K562 (cell line): ENCODE measurements at regions not wholly inside any gene's neighbourhood (a gene's known extent, or its start where the extent isn't known, plus 50 kb on each side); places are given as distances from the start of the nearest gene placed in this dataset.

Source experiments
- ATAC-seq: fragments of 200-7000 bp; cut with Tn5 transposase; 3 replicates; pipeline ENCODE4 v1.9.1; 2020; ENCODE audit warnings: moderate library complexity
- BruUV-seq: library from RNA; stranded (reverse); fragments of 400-500 nt; replicated peaks from 2 replicates; lab custom pipeline; 2021; lab: Mats Ljungman, UMichigan
- CTCF ChIA-PET: fragments of 300-600 bp; formaldehyde crosslinking; extraction: SDS; loops from one replicate; lab custom pipeline; 2021; ENCODE audit warnings: low intra/inter-chr PET ratio; lab: Yijun Ruan, JAX
- POLR2A ChIA-PET: fragments of 300-600, 350-650 bp; sonication (Branson Sonifier 250); formaldehyde crosslinking; extraction: SDS; loops from one replicate; lab custom pipeline; 2021; ENCODE audit warnings: antibody characterized with exemption, inconsistent platforms; lab: Yijun Ruan, JAX
- DNase-seq, 4 experiments: peaks; one replicate each; pipeline versions ENCODE4 v3.0.0 to v3.0.0-alpha.2; 2011 to 2018; ENCODE audit warnings: low spot score in 3 of 4, mixed read lengths in 3 of 4; ENCODE audit errors: extremely low read depth in 1 of 4
- FAIRE-seq: peaks from 2 replicates; lab custom pipeline; 2011; peaks lifted over from hg19 to GRCh38; lab: Jason Lieb, UNC
- H2AFZ ChIP-seq: 2 replicates; pipeline ENCODE4 v1.6.0; 2011; ENCODE audit warnings: low read depth, low read length, control low read depth, inconsistent platforms
- H3K27ac ChIP-seq: fragments of 200-600 bp; 3 replicates; pipeline ENCODE4 v1.8.0; 2011; ENCODE audit warnings: low read depth, mild to moderate bottlenecking, control low read depth, inconsistent platforms, low read length, moderate library complexity, mixed read lengths; ENCODE audit errors: extremely low read depth
- H3K27me3 ChIP-seq, 2 experiments: fragments of 300-600 bp in 1 of 2; 2 replicates in 1 of 2; 3 replicates in 1 of 2; pipeline versions ENCODE4 v1.6.0 to v1.8.0; 2011; ENCODE audit warnings: inconsistent platforms in 2 of 2, low read length in 2 of 2, mild to moderate bottlenecking in 1 of 2, mixed read lengths in 1 of 2, moderate library complexity in 1 of 2; ENCODE audit not compliant: control insufficient read depth in 2 of 2, insufficient read depth in 2 of 2
- H3K36me3 ChIP-seq: fragments of 300-600 bp; 3 replicates; pipeline ENCODE4 v1.8.0; 2011; ENCODE audit warnings: mild to moderate bottlenecking, low read length, inconsistent platforms; ENCODE audit not compliant: control insufficient read depth, insufficient read depth
- H3K4me1 ChIP-seq, 2 experiments: fragments of 200-600 bp in 1 of 2; replicated peaks in 1 of 2; 2 replicates in 1 of 2; 3 replicates in 1 of 2; pipeline versions ENCODE4 v1.5.1 to v1.8.0; 2011; ENCODE audit warnings: inconsistent platforms in 2 of 2, low read length in 2 of 2, mild to moderate bottlenecking in 1 of 2, mixed read lengths in 1 of 2, moderate library complexity in 1 of 2; ENCODE audit not compliant: control insufficient read depth in 2 of 2, insufficient read depth in 2 of 2
- H3K4me2 ChIP-seq: 2 replicates; pipeline ENCODE4 v1.6.1; 2011; ENCODE audit warnings: low read length, control low read depth, inconsistent platforms, mixed read lengths; ENCODE audit not compliant: insufficient read depth
- H3K4me3 ChIP-seq: fragments of 200-600 bp; sonication (generic), shearing (Covaris generic); 2 replicates; pipeline ENCODE4 v1.5.1; 2016; ENCODE audit warnings: control low read depth, inconsistent platforms
- H3K79me2 ChIP-seq: fragments of 200-600 bp; 3 replicates; pipeline ENCODE4 v1.8.0; 2011; ENCODE audit warnings: low read length, inconsistent platforms; ENCODE audit not compliant: control insufficient read depth, insufficient read depth
- H3K9ac ChIP-seq, 2 experiments: 2 replicates each; pipeline versions ENCODE4 v1.6.0 to v1.6.1; 2011; ENCODE audit warnings: low read depth in 2 of 2, low read length in 2 of 2, control low read depth in 1 of 2, inconsistent platforms in 1 of 2, mild to moderate bottlenecking in 1 of 2, mixed read lengths in 1 of 2; ENCODE audit not compliant: insufficient read depth in 1 of 2
- H3K9me1 ChIP-seq: one replicate; pipeline ENCODE4 v1.6.0; 2011; ENCODE audit warnings: inconsistent platforms, mild to moderate bottlenecking, low read length, moderate library complexity; ENCODE audit not compliant: control insufficient read depth, insufficient read depth
- H3K9me3 ChIP-seq: replicated peaks from 2 replicates; pipeline ENCODE4 v1.5.1; 2011; ENCODE audit warnings: low read depth, low read length, inconsistent platforms; ENCODE audit not compliant: control insufficient read depth, insufficient read depth
- H4K20me1 ChIP-seq: replicated peaks from 2 replicates; pipeline ENCODE4 v1.6.1; 2011; ENCODE audit warnings: low read length, inconsistent platforms, mixed read lengths; ENCODE audit not compliant: control insufficient read depth, insufficient read depth
- CLOCK ChIP-seq: fragments of 250-450 bp; sonication (Bioruptor Pico); IDR thresholded peaks from 2 replicates; pipeline ENCODE4 v1.4.0; 2020; ENCODE audit warnings: mild to moderate bottlenecking, moderate library complexity, borderline replicate concordance
- HDAC2 ChIP-seq: fragments of 450-650 bp; IDR thresholded peaks from 2 replicates; pipeline ENCODE4 v1.6.1; 2016; ENCODE audit warnings: mild to moderate bottlenecking
- MLX ChIP-seq, 2 experiments: fragments of 450-650 bp in 1 of 2; sonication (generic) in 1 of 2; formaldehyde crosslinking; conservative IDR thresholded peaks; 2 replicates each; pipeline versions ENCODE4 v1.4.0 to v1.8.1; 2020 to 2022; ENCODE audit warnings: mild to moderate bottlenecking in 1 of 2, missing genetic modification reagents in 1 of 2
- MXI1 ChIP-seq: IDR thresholded peaks from 2 replicates; pipeline ENCODE4 v1.6.1; 2011; ENCODE audit warnings: low read depth, mild to moderate bottlenecking, improper control_type of control experiment, low read length
- SRSF3 ChIP-seq: fragments of 200-400 bp; formaldehyde crosslinking; IDR thresholded peaks from 2 replicates; pipeline ENCODE4 v1.6.1; 2016; ENCODE audit warnings: mild to moderate bottlenecking, low read length, moderate library complexity; ENCODE audit not compliant: insufficient read depth
- SRSF7 ChIP-seq: fragments of 200-400 bp; formaldehyde crosslinking; optimal IDR thresholded peaks from 2 replicates; pipeline ENCODE3; 2017; ENCODE audit warnings: mild to moderate bottlenecking, low read depth, low read length
- U2AF2 ChIP-seq: fragments of 200-400 bp; formaldehyde crosslinking; optimal IDR thresholded peaks from 2 replicates; pipeline ENCODE3; 2017; ENCODE audit warnings: low read depth, mild to moderate bottlenecking, low read length
- WGBS: fragments of 100-300 bp; shearing (Covaris generic); methylation state at CpG from one replicate; pipeline ENCODE4 v1.1.6; 2016; ENCODE audit warnings: low coverage, mixed read lengths; ENCODE audit not compliant: insufficient coverage; ENCODE audit errors: missing lambda C conversion rate; 5-methylcytosine and 5-hydroxymethylcytosine counted together
- in situ Hi-C: fragments of 300-500 bp; cut with MboI; formaldehyde crosslinking; loops from 4 replicates; pipeline ENCODE4 v1.15.0; 2018; ENCODE audit warnings: inconsistent platforms, mixed read lengths
- intact Hi-C: fragments of 100-400 bp; cut with micrococcal nuclease; formaldehyde crosslinking; loops from 2 replicates; pipeline ENCODE4 v1.14.2; 2022

- peaks cover 15 to 40% of the 10 kb centered on the region in 2 experiments; a peak in 4 of 5 replicates for H3K27me3 ChIP-seq
- no peaks in the 10 kb centered on the region for H3K9me3 ChIP-seq
- no peaks in the 10 kb centered on the region for H3K79me2 ChIP-seq
- H3K4me2 ChIP-seq = no peak overlapping the region
- CTCF ChIA-PET = no interaction called here
- no peaks in the 10 kb centered on the region for H3K4me1 ChIP-seq
- H3K9me1 ChIP-seq = no peaks in the 10 kb centered on the region
- H2AFZ ChIP-seq = no peak overlapping the region
- no TSS peak for BruUV-seq
- intact Hi-C loops = no loop called here
- no peak overlapping the region for H3K4me3 ChIP-seq
- TF ChIP-seq SRSF7 (no peak), CLOCK (CRISPR knock-in tag) (no peak), HDAC2 (no peak), MLX (CRISPR knock-in tag; conservative IDR thresholded peaks at IDR 0.05) (no peak), MXI1 (no peak), SRSF3 (no peak), U2AF2 (no peak)
- in situ Hi-C loops = no loop called here
- no peaks in the 10 kb centered on the region; the same call in 1 of the 2 replicates for H4K20me1 ChIP-seq
- ATAC-seq (no peak), DNase-seq (no peak), FAIRE-seq (no peak)
- WGBS = 0% methylated on average over 1 of the region's 1 CpG
- no peak overlapping the region for H3K9ac ChIP-seq
- H3K27ac ChIP-seq = no peak overlapping the region
- POLR2A ChIA-PET = no interaction called here
- no peaks in the 10 kb centered on the region for H3K36me3 ChIP-seq
Measured at GRCh38 chr15:62462268-62462667, 297.2 kb upstream of the C2CD4B start.
